Stimulated activated naive CD8-positive, alpha-beta T cell treated with anti-CD3 and anti-CD28 coated beads, Interleukin-15, Interleukin-2, amounts not matched to agents 100 ng/mL and 50 ng/mL, for 24 hours (primary cell): ENCODE measurements at regions not wholly inside any gene's neighbourhood (a gene's known extent, or its start where the extent isn't known, plus 50 kb on each side); places are given as distances from the start of the nearest gene placed in this dataset.

Experiments used
- H3K27ac Mint-ChIP-seq: one replicate; pipeline ENCODE4 v1.8.0; 2021; ENCODE audit warnings: mild to moderate bottlenecking, mixed read lengths
- H3K27me3 Mint-ChIP-seq: one replicate; pipeline ENCODE4 v1.8.0; 2021; ENCODE audit warnings: mixed read lengths
- H3K36me3 Mint-ChIP-seq: one replicate; pipeline ENCODE4 v1.8.0; 2021; ENCODE audit warnings: low read depth, mixed read lengths
- H3K4me1 Mint-ChIP-seq: one replicate; pipeline ENCODE4 v1.8.0; 2021; ENCODE audit warnings: low read depth, mixed read lengths
- H3K4me3 Mint-ChIP-seq: one replicate; pipeline ENCODE4 v1.8.0; 2021; ENCODE audit warnings: mild to moderate bottlenecking, mixed read lengths
- H3K9me3 Mint-ChIP-seq: one replicate; pipeline ENCODE4 v1.8.0; 2021; ENCODE audit warnings: mixed read lengths

GRCh38 chrX:39720945-39721344 is 376.8 kb downstream of the BCOR start:
- Mint-ChIP-seq H3K4me3 (no peak overlapping the region), H3K27ac (no peak overlapping the region), H3K27me3 (no peaks in the 10 kb centered on the region), H3K9me3 (no peaks in the 10 kb centered on the region), H3K4me1 (no peaks in the 10 kb centered on the region), H3K36me3 (no peaks in the 10 kb centered on the region)

DNA sequence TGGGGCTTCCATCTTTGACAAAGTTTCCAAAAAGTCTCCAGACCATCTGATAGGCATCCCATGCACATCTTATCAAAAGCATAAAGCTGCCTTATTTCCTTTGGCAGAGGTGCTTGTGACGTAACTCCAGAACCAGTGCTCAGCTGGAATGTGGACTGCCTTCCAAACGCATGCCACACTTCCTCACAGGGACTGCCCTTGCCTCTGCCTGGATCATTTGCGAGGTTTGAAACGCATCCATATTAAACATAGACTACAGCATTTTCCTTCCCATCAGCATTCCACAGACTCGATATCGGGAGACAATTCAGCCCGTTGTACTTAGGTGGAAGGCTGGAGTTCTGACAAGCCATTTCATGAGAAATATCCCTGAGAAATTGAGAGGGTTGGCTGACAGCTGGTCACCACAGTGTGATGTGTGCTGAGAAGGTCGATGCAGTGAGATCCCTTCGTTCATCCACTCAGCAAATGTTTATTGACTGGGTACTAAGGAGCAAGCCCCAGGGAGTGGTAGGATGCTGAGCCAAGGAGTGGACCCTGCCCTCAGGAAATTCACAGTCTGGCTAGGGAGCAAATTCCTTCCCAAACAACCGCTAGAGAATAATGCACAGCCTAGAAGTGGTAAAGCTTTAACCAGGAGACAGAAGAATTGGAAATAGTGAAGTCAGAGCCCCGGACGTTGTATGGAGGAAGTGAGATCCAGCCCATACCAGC is 376.0 kb downstream of the BCOR start:
- H3K9me3 Mint-ChIP-seq = no peaks in the 10 kb centered on the region
- H3K4me3 Mint-ChIP-seq = no peak overlapping the region
- no peak overlapping the region for H3K27ac Mint-ChIP-seq
- no peaks in the 10 kb centered on the region for H3K36me3 Mint-ChIP-seq
- no peaks in the 10 kb centered on the region for H3K4me1 Mint-ChIP-seq
- no peaks in the 10 kb centered on the region for H3K27me3 Mint-ChIP-seq

DNA sequence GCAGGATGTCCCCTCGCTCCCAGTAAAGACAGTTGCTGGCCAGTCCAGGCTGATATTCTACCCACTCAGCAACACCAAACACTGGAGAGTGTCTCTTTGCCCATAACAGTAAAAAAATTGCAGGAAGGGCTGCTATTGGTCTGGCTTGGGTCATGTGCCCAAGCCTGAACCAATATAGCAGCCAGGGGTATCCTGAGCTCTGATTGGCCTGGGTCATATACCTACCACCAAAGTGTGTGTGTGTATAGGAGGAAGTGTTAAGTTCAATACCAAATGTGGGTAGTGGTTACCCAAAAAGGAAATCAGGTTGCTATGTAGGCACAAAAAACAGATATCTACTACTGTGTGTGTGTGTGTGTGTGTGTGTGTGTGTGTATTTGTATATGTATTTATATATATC is 373.2 kb downstream of the BCOR start:
- H3K9me3 Mint-ChIP-seq = no peaks in the 10 kb centered on the region
- H3K27ac Mint-ChIP-seq = peak overlapping the region; percentile 36
- no peak overlapping the region for H3K4me3 Mint-ChIP-seq
- H3K36me3 Mint-ChIP-seq = no peaks in the 10 kb centered on the region
- no peaks in the 10 kb centered on the region for H3K4me1 Mint-ChIP-seq
- H3K27me3 Mint-ChIP-seq = no peaks in the 10 kb centered on the region

DNA sequence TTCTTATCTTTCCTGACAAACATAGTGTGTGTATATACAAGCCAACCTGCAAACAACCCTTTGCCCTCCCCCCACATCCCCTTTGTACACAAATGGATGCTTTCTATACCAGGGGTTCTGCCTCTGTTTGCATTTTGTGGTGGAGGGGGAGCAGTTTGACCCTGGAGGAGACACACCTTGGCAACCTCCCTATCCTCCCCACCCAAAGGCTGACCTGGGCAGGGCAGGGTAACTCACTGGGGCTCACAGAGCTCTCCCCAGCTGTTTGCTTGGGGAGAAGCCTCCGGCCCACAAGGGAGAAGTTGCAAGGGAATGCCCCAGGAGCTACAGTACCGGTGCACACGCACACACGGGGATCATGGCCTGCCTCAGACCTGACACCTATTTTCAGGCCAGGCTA is 372.6 kb downstream of the BCOR start:
- Mint-ChIP-seq H3K27ac (no peak overlapping the region), H3K36me3 (no peaks in the 10 kb centered on the region), H3K27me3 (no peaks in the 10 kb centered on the region), H3K9me3 (no peaks in the 10 kb centered on the region), H3K4me3 (no peak overlapping the region), H3K4me1 (peaks cover under 1% of the 10 kb centered on the region)

- Mint-ChIP-seq H3K9me3 (no peaks in the 10 kb centered on the region), H3K4me3 (no peak overlapping the region)
These were observed 371.7 kb downstream of the BCOR start for GRCh38 chrX:39725928-39726619.

DNA sequence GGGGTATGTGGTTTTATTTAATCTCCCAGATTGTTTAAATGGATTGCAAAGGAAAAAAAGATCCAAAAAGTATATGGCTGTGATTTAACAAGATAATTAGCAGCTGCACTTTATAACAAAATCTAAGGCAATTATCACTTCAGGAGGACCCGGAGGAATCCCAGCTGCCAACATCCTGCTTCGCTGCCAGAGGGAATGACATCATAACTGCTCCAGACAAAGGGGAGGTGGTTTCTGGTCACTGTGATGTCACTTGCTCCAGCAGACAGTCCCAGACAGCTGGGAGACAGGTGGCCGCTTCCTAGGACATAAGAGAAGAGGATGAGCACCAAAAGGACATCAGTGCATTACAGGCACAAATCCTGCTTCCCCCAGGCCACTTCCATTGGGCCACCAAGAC is 371.0 kb downstream of the BCOR start:
- Mint-ChIP-seq H3K4me3 (no peak overlapping the region), H3K36me3 (no peaks in the 10 kb centered on the region), H3K9me3 (no peaks in the 10 kb centered on the region), H3K27me3 (no peaks in the 10 kb centered on the region), H3K27ac (no peak overlapping the region), H3K4me1 (peaks cover 14% of the 10 kb centered on the region)

More at GRCh38 chrX:39725928-39726619, 371.7 kb downstream of the BCOR start:
- Mint-ChIP-seq H3K27ac (no peak overlapping the region), H3K36me3 (no peaks in the 10 kb centered on the region), H3K4me1 (peaks cover 10% of the 10 kb centered on the region), H3K27me3 (no peaks in the 10 kb centered on the region)

- Mint-ChIP-seq H3K27ac (no peak overlapping the region), H3K9me3 (no peaks in the 10 kb centered on the region), H3K36me3 (no peaks in the 10 kb centered on the region), H3K4me1 (peaks cover 14% of the 10 kb centered on the region), H3K27me3 (no peaks in the 10 kb centered on the region), H3K4me3 (no peak overlapping the region)
These were observed 369.7 kb downstream of the BCOR start for GRCh38 chrX:39728025-39728424.

- Mint-ChIP-seq H3K4me1 (peaks cover 14% of the 10 kb centered on the region), H3K4me3 (no peak overlapping the region), H3K9me3 (no peaks in the 10 kb centered on the region), H3K36me3 (no peaks in the 10 kb centered on the region), H3K27me3 (no peaks in the 10 kb centered on the region), H3K27ac (no peak overlapping the region)
These were observed 368.7 kb downstream of the BCOR start for GRCh38 chrX:39728852-39729598.

- Mint-ChIP-seq H3K36me3 (no peaks in the 10 kb centered on the region), H3K27me3 (no peaks in the 10 kb centered on the region)
These were observed 367.6 kb downstream of the BCOR start for GRCh38 chrX:39729981-39730661.

DNA sequence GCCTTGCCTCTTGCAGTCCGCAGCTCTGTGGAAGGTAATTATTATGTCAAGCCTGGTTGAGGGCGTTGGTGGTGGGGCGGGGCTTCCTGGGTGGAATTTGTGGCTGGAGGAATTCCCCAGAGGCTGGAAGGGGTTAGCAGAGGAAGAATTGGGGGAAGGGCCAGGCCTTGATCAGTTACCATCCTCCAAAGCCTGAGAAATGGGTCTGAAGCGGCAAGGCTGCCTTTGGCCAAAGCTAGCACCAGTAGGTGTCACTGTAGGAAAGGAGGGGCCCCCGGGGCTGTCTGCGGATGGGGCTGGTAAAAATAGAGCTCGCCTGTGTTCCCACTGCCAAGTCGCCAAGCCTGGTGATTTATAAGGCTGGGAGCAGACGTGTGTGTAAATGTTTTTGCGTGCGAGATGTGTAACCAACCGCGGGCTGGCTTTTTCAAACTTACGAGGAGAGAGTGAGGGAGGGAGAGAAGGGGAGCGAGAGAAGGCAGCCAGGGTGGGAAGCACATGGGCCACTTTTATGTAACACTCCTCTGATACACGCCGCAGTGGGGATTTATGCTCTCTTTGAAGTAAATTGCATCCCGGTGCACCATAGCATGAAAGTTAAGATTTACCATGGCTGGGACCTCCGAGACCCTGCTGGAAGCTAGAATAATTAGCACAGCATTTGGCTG is 367.0 kb downstream of the BCOR start:
- no peaks in the 10 kb centered on the region for H3K9me3 Mint-ChIP-seq
- H3K27ac Mint-ChIP-seq = peak overlapping the region; percentile 63
- no peaks in the 10 kb centered on the region for H3K27me3 Mint-ChIP-seq
- peaks cover 14% of the 10 kb centered on the region for H3K4me1 Mint-ChIP-seq
- no peak overlapping the region for H3K4me3 Mint-ChIP-seq
- H3K36me3 Mint-ChIP-seq = no peaks in the 10 kb centered on the region

More at GRCh38 chrX:39729981-39730661, 367.6 kb downstream of the BCOR start:
- Mint-ChIP-seq H3K27ac (no peak overlapping the region), H3K9me3 (no peaks in the 10 kb centered on the region), H3K4me1 (peaks cover 14% of the 10 kb centered on the region), H3K4me3 (no peak overlapping the region)

GRCh38 chrX:39731330-39731667 is 366.5 kb downstream of the BCOR start:
- H3K9me3 Mint-ChIP-seq = no peaks in the 10 kb centered on the region
- no peaks in the 10 kb centered on the region for H3K27me3 Mint-ChIP-seq
- no peak overlapping the region for H3K27ac Mint-ChIP-seq
- no peaks in the 10 kb centered on the region for H3K36me3 Mint-ChIP-seq
- peaks cover 14% of the 10 kb centered on the region for H3K4me1 Mint-ChIP-seq
- no peak overlapping the region for H3K4me3 Mint-ChIP-seq

DNA sequence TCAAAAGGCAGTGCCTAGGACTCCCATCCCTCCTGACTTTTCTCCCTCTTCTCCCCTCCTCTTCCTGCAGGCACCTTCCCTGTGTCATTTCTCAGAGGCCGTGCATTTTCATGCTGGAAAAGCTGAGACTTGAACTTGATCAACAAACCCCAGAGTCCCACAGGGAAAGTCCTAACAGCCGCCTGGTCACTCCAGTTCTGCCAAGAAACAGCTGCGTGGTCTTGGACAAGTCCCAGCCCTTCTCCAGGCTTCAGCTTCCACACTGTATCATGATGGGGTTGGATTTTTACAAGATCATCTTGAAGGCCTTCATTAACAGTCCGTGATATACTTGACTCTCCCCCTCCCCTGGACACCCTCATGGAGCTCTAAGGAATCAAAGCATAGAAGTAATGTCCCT is 366.0 kb downstream of the BCOR start:
- H3K27ac Mint-ChIP-seq = no peak overlapping the region
- H3K4me3 Mint-ChIP-seq = no peak overlapping the region
- peaks cover 18% of the 10 kb centered on the region for H3K4me1 Mint-ChIP-seq
- H3K36me3 Mint-ChIP-seq = no peaks in the 10 kb centered on the region
- H3K27me3 Mint-ChIP-seq = no peaks in the 10 kb centered on the region
- H3K9me3 Mint-ChIP-seq = no peaks in the 10 kb centered on the region

DNA sequence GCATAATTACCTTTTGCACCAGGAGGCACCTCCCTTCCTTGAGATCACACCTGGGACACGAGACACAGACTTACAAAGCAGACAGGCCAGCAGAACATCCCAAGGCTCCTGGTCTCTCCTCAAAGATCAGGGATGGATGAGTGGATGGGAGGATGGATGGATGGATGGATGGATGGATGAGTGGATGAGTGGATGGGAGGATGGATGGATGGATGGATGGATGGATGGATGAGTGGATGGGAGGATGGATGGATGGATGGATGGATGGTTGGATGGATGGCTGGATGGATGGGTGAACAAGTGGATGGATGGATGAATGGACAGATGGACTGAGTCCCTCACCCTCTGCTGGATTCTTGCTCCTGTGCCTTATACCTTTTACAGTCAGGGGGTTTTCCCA is 364.0 kb downstream of the BCOR start:
- Mint-ChIP-seq H3K4me1 (peaks cover 20% of the 10 kb centered on the region), H3K36me3 (no peaks in the 10 kb centered on the region), H3K27ac (no peak overlapping the region), H3K27me3 (no peaks in the 10 kb centered on the region), H3K4me3 (no peak overlapping the region), H3K9me3 (no peaks in the 10 kb centered on the region)

DNA sequence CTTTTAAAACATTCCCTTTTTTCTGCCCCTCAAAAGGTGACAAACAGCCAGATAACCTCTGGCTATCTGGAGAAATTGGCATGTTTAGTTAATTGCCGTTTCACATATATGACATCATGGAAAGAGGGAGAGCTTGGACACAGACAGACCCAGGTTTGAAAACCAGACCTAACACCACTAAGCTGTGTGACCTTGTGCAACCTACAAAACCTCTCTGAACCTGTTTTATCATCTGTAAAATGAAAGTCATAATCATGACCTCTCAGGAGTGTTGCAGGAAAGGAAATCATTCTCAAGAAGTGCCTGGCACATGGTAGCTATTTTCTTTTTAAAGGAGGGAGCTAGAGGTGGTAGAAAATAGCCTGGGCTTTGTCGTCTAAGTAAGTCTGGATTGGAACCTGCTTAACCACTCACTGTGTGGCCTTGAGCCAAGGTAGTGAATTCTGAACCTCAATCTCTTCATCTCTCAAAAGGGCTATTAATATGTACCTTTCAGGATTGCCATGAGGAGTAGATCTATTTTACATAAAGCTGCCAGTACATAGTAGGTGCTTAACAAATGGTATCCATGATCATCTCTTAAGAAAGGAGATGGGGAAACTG is 363.5 kb downstream of the BCOR start:
- H3K36me3 Mint-ChIP-seq = no peaks in the 10 kb centered on the region
- no peak overlapping the region for H3K4me3 Mint-ChIP-seq
- H3K27ac Mint-ChIP-seq = no peak overlapping the region
- H3K4me1 Mint-ChIP-seq = peaks cover 20% of the 10 kb centered on the region
- H3K27me3 Mint-ChIP-seq = no peaks in the 10 kb centered on the region
- H3K9me3 Mint-ChIP-seq = no peaks in the 10 kb centered on the region
